ENCODE measurements at regions not wholly inside any gene's neighbourhood (a gene's known extent, or its start where the extent isn't known, plus 50 kb on each side); places are given as distances from the start of the nearest gene placed in this dataset.

GRCh38 chr7:35467456-35467978 is 213.6 kb upstream of the TBX20 start:
- DNase-seq = no peak
- Histone ChIP-seq H3K9ac (ENCODE audit: low read depth in 2 of 2, low read length in 2 of 2) (no peak overlapping the region), H3K9me3 (no peaks in the 10 kb centered on the region), H3K4me1 (no peaks in the 10 kb centered on the region), H3K27ac (no peak overlapping the region), H3K27me3 (no peaks in the 10 kb centered on the region), H3K4me3 (no peak overlapping the region), H3K36me3 (no peaks in the 10 kb centered on the region)
- TF ChIP-seq CTCF (IDR thresholded peaks at IDR 0.05) = no peak
- intact Hi-C loops (cut with DNase I) = no loop called here

GRCh38 chr7:35465791-35466336 is 212.0 kb upstream of the TBX20 start:
- no peaks in the 10 kb centered on the region for H3K27me3 ChIP-seq
- H3K9me3 ChIP-seq = no peaks in the 10 kb centered on the region
- intact Hi-C loops (cut with DNase I) = no loop called here
- H3K4me3 ChIP-seq = no peak overlapping the region
- no peak for DNase-seq
- no peaks in the 10 kb centered on the region for H3K4me1 ChIP-seq
- H3K36me3 ChIP-seq = no peaks in the 10 kb centered on the region
- no peak overlapping the region for H3K9ac ChIP-seq (ENCODE audit: low read depth in 2 of 2, low read length in 2 of 2)
- H3K27ac ChIP-seq = no peak overlapping the region
- TF ChIP-seq CTCF (IDR thresholded peaks at IDR 0.05) = no peak

- H3K4me1 ChIP-seq = no peaks in the 10 kb centered on the region
- DNase-seq = no peak
- intact Hi-C loops (cut with DNase I) = no loop called here
- no peaks in the 10 kb centered on the region for H3K36me3 ChIP-seq
- no peaks in the 10 kb centered on the region for H3K27me3 ChIP-seq
- H3K9ac ChIP-seq (ENCODE audit: low read depth in 2 of 2, low read length in 2 of 2) = no peak overlapping the region
- no peaks in the 10 kb centered on the region for H3K9me3 ChIP-seq
- no peak overlapping the region for H3K27ac ChIP-seq
- TF ChIP-seq CTCF (IDR thresholded peaks at IDR 0.05) = no peak
- H3K4me3 ChIP-seq = no peak overlapping the region
These were observed 209.9 kb upstream of the TBX20 start for GRCh38 chr7:35463751-35464150.

- Histone ChIP-seq H3K4me3 (no peak overlapping the region), H3K27ac (no peak overlapping the region), H3K9ac (ENCODE audit: low read depth in 2 of 2, low read length in 2 of 2) (no peak overlapping the region), H3K27me3 (no peaks in the 10 kb centered on the region), H3K36me3 (no peaks in the 10 kb centered on the region), H3K9me3 (no peaks in the 10 kb centered on the region), H3K4me1 (no peaks in the 10 kb centered on the region)
- DNase-seq = no peak
- no peak for TF ChIP-seq CTCF (IDR thresholded peaks at IDR 0.05)
- intact Hi-C loops (cut with DNase I) = no loop called here
These were observed 209.3 kb upstream of the TBX20 start for GRCh38 chr7:35463176-35463700.

GRCh38 chr7:35454575-35455385 is 200.9 kb upstream of the TBX20 start:
- Histone ChIP-seq H3K27ac (no peak overlapping the region), H3K9me3 (no peaks in the 10 kb centered on the region), H3K4me1 (no peaks in the 10 kb centered on the region), H3K36me3 (no peaks in the 10 kb centered on the region), H3K4me3 (no peak overlapping the region), H3K27me3 (no peaks in the 10 kb centered on the region), H3K9ac (ENCODE audit: low read depth in 2 of 2, low read length in 2 of 2) (no peak overlapping the region)
- no peak for DNase-seq
- no peak for TF ChIP-seq CTCF (IDR thresholded peaks at IDR 0.05)
- intact Hi-C loops (cut with DNase I) = no loop called here

Measured in colonic mucosa (tissue), 4 donors.